Thyroid gland (tissue), 4 donors: ENCODE measurements at regions not wholly inside any gene's neighbourhood (a gene's known extent, or its start where the extent isn't known, plus 50 kb on each side); places are given as distances from the start of the nearest gene placed in this dataset.

Experiments
- POLR2A ChIP-seq, 2 donors: fragments of 450-650 bp; IDR thresholded peaks; one replicate each; pipeline ENCODE4 v1.6.1; 2017; ENCODE audit warnings: antibody characterized with exemption in 2 of 2, mild to moderate bottlenecking in 2 of 2, moderate library complexity in 1 of 2
- TF ChIP-seq, protein P1 (sequence below), 6 experiments: fragments of 200-600 bp in 3 of 6; fragments of 450-650 bp in 3 of 6; sonication (generic) in 3 of 6; IDR thresholded peaks; one replicate each; pipeline ENCODE4 v1.5.1; 2016 to 2019; ENCODE audit warnings: antibody characterized with exemption in 6 of 6, mild to moderate bottlenecking in 2 of 6, inconsistent platforms in 1 of 6, moderate library complexity in 1 of 6

DNA sequence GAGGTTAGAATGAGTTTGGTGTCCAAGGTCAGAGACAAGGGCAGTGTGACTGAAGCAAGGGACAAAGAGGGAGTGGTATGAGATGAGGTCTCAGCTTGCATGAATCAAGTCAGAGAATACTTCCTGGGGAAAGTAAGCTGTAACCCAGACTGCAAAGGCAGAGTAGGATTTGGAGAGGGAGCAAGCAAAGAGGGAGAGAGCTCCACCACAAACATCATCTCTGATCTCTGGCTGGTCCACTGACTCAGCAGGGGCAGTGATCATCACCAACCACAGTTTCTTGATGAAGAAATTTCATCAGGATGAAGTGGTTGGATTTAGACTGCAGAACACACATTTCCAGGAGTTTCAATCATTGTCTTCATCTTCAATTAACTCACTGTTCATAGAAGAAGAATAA, 54.9 kb upstream of the HMGXB4 start:
- TF ChIP-seq, protein P1, sequence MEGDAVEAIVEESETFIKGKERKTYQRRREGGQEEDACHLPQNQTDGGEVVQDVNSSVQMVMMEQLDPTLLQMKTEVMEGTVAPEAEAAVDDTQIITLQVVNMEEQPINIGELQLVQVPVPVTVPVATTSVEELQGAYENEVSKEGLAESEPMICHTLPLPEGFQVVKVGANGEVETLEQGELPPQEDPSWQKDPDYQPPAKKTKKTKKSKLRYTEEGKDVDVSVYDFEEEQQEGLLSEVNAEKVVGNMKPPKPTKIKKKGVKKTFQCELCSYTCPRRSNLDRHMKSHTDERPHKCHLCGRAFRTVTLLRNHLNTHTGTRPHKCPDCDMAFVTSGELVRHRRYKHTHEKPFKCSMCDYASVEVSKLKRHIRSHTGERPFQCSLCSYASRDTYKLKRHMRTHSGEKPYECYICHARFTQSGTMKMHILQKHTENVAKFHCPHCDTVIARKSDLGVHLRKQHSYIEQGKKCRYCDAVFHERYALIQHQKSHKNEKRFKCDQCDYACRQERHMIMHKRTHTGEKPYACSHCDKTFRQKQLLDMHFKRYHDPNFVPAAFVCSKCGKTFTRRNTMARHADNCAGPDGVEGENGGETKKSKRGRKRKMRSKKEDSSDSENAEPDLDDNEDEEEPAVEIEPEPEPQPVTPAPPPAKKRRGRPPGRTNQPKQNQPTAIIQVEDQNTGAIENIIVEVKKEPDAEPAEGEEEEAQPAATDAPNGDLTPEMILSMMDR (IDR thresholded peaks at IDR 0.05), result no peak
- no peak for TF ChIP-seq POLR2A (IDR thresholded peaks at IDR 0.05)
